SK-N-SH (cell line): ENCODE measurements at regions not wholly inside any gene's neighbourhood (a gene's known extent, or its start where the extent isn't known, plus 50 kb on each side); places are given as distances from the start of the nearest gene placed in this dataset.

Experiments
- CTCF ChIA-PET: fragments of 300-600, 350-600 bp; formaldehyde crosslinking; extraction: SDS; loops from one replicate; lab custom pipeline; 2021; lab: Yijun Ruan, JAX
- POLR2A ChIA-PET: fragments of 350-600 bp; sonication (Branson Sonifier 250); formaldehyde crosslinking; extraction: SDS; loops from one replicate; lab custom pipeline; 2020; ENCODE audit warnings: antibody characterized with exemption, inconsistent platforms; lab: Yijun Ruan, JAX
- DNase-seq: peaks from one replicate; pipeline ENCODE4 v3.0.0; 2012
- H2AFZ ChIP-seq: fragments of 200-600 bp; sonication (generic); 2 replicates; pipeline ENCODE4 v1.8.1; 2016; ENCODE audit warnings: antibody characterized with exemption, mild to moderate bottlenecking, low read depth
- H3F3A ChIP-seq: fragments of 200-600 bp; sonication (generic); replicated peaks from 2 replicates; pipeline ENCODE3; 2016; ENCODE audit warnings: antibody characterized with exemption, mild to moderate bottlenecking; ENCODE audit not compliant: insufficient read depth
- H3K27ac ChIP-seq, 2 experiments: fragments of 200-500 bp in 1 of 2; fragments of 200-600 bp in 1 of 2; sonication (Bioruptor generic) in 1 of 2; sonication (generic), shearing (Covaris generic) in 1 of 2; 2 replicates each; pipeline versions ENCODE4 v1.5.1 to v1.6.1; 2014 to 2016; ENCODE audit warnings: low read depth in 2 of 2, inconsistent platforms in 1 of 2, low read length in 1 of 2, mild to moderate bottlenecking in 1 of 2, mixed read lengths in 1 of 2
- H3K27me3 ChIP-seq: fragments of 200-600 bp; sonication (generic), shearing (Covaris generic); 2 replicates; pipeline ENCODE4 v1.6.1; 2016; ENCODE audit warnings: mixed run types; ENCODE audit not compliant: insufficient read depth
- H3K36me3 ChIP-seq, 2 experiments: fragments of 200-500 bp in 1 of 2; fragments of 200-600 bp in 1 of 2; sonication (Bioruptor generic) in 1 of 2; sonication (generic) in 1 of 2; replicated peaks in 1 of 2; 2 replicates each; pipeline versions ENCODE3 to v1.5.1; 2014 to 2016; ENCODE audit warnings: low read length in 1 of 2, mild to moderate bottlenecking in 1 of 2; ENCODE audit not compliant: insufficient read depth in 2 of 2, control insufficient read depth in 1 of 2
- H3K4me1 ChIP-seq, 2 experiments: fragments of 200-500 bp in 1 of 2; fragments of 200-600 bp in 1 of 2; sonication (Bioruptor generic) in 1 of 2; sonication (generic), shearing (Covaris generic) in 1 of 2; 2 replicates each; pipeline versions ENCODE4 v1.5.1 to v1.6.1; 2014 to 2016; ENCODE audit warnings: low read depth in 1 of 2, low read length in 1 of 2, mixed run types in 1 of 2; ENCODE audit not compliant: insufficient read depth in 2 of 2, control insufficient read depth in 1 of 2
- H3K4me2 ChIP-seq: fragments of 200-600 bp; sonication (generic), shearing (Covaris generic); 2 replicates; pipeline ENCODE4 v1.6.1; 2017; ENCODE audit warnings: mixed run types
- H3K4me3 ChIP-seq, 2 experiments: fragments of 200-500 bp in 1 of 2; fragments of 200-600 bp in 1 of 2; sonication (Bioruptor generic) in 1 of 2; sonication (generic), shearing (Covaris generic) in 1 of 2; 2 replicates each; pipeline versions ENCODE4 v1.5.1 to v1.8.1; 2014 to 2016; ENCODE audit warnings: low read depth in 2 of 2, inconsistent platforms in 1 of 2, low read length in 1 of 2, mild to moderate bottlenecking in 1 of 2, mixed read lengths in 1 of 2, moderate library complexity in 1 of 2
- H3K79me2 ChIP-seq: fragments of 200-600 bp; sonication (generic); 2 replicates; pipeline ENCODE4 v1.8.1; 2017; ENCODE audit warnings: mild to moderate bottlenecking; ENCODE audit not compliant: insufficient read depth
- H3K9ac ChIP-seq: fragments of 200-600 bp; sonication (generic); 2 replicates; pipeline ENCODE4 v1.6.1; 2017; ENCODE audit warnings: mixed run types
- H3K9me2 ChIP-seq: fragments of 200-600 bp; sonication (generic); 2 replicates; pipeline ENCODE4 v1.6.1; 2017; ENCODE audit warnings: mixed run types
- H3K9me3 ChIP-seq: fragments of 200-600 bp; sonication (generic); 2 replicates; pipeline ENCODE4 v1.6.1; 2017; ENCODE audit warnings: mixed run types, mild to moderate bottlenecking, moderate library complexity
- H4K20me1 ChIP-seq: fragments of 200-600 bp; sonication (generic); 2 replicates; pipeline ENCODE4 v1.6.1; 2017; ENCODE audit warnings: mild to moderate bottlenecking, mixed run types; ENCODE audit not compliant: insufficient read depth
- CTCF ChIP-seq: fragments of 200-600 bp; sonication (generic); IDR thresholded peaks from 2 replicates; pipeline ENCODE4 v1.6.1; 2017; ENCODE audit warnings: antibody characterized with exemption, mild to moderate bottlenecking, moderate library complexity
- EP300 ChIP-seq, 2 experiments: IDR thresholded peaks; 2 replicates each; pipeline versions ENCODE4 v1.4.0 to v1.6.1; 2012; ENCODE audit warnings: borderline replicate concordance in 1 of 2, low read depth in 1 of 2, low read length in 1 of 2
- GATA2 ChIP-seq: sonication (generic); formaldehyde crosslinking; IDR thresholded peaks from 2 replicates; pipeline ENCODE4 v1.5.0; 2020; ENCODE audit warnings: mild to moderate bottlenecking, missing genetic modification reagents
- MEF2A ChIP-seq: IDR thresholded peaks from 2 replicates; pipeline ENCODE4 v1.4.0; 2012; ENCODE audit warnings: low read depth, borderline replicate concordance
- NFIC ChIP-seq: IDR thresholded peaks from 2 replicates; pipeline ENCODE4 v1.4.0; 2012; ENCODE audit warnings: borderline replicate concordance
- RAD21 ChIP-seq: IDR thresholded peaks from 2 replicates; pipeline ENCODE4 v1.6.1; 2012; ENCODE audit warnings: mild to moderate bottlenecking, low read length
- RCOR1 ChIP-seq: fragments of 150-350 bp; IDR thresholded peaks from 2 replicates; pipeline ENCODE4 v1.6.1; 2017; ENCODE audit warnings: antibody characterized with exemption, low read length
- REST ChIP-seq: IDR thresholded peaks from 2 replicates; pipeline ENCODE4 v1.6.1; 2012; ENCODE audit warnings: mild to moderate bottlenecking, low read depth, low read length, moderate library complexity
- RXRA ChIP-seq: IDR thresholded peaks from 2 replicates; pipeline ENCODE4 v1.4.0; 2012; ENCODE audit warnings: low read depth, mild to moderate bottlenecking, borderline replicate concordance
- TAF1 ChIP-seq: IDR thresholded peaks from 2 replicates; pipeline ENCODE4 v1.6.1; 2012; ENCODE audit warnings: low read depth, mild to moderate bottlenecking, low read length, moderate library complexity, borderline replicate concordance
- TCF12 ChIP-seq: IDR thresholded peaks from 2 replicates; pipeline ENCODE4 v1.4.0; 2012
- WGBS: methylation state at CpG from one replicate; pipeline ENCODE4 v1.1.6; 2017; ENCODE audit warnings: low lambda C conversion rate; 5-methylcytosine and 5-hydroxymethylcytosine counted together

- no peaks in the 10 kb centered on the region for H3F3A ChIP-seq
- ChIA-PET CTCF (interaction anchor here (0.6 to 1.5 kb wide), 3 partner anchors 10 to 12 kb away, joined by 3 to 5 read pairs (median 3); no protein-coding TSS in a partner anchor), POLR2A (no interaction called here)
- 0% methylated on average over 1 of the region's 1 CpG for WGBS
- H4K20me1 ChIP-seq = no peaks in the 10 kb centered on the region
- H3K27ac ChIP-seq = no peak overlapping the region
- no peak overlapping the region for H2AFZ ChIP-seq
- no peaks in the 10 kb centered on the region for H3K36me3 ChIP-seq
- DNase-seq = no peak
- no peaks in the 10 kb centered on the region for H3K4me1 ChIP-seq
- H3K79me2 ChIP-seq = no peaks in the 10 kb centered on the region
- no peaks in the 10 kb centered on the region for H3K9me3 ChIP-seq
- H3K9ac ChIP-seq = no peak overlapping the region
- TF ChIP-seq TCF12 (no peak), MEF2A (no peak), TAF1 (no peak), RXRA (no peak)
- TF ChIP-seq, all 33 proteins: peak for 0
- H3K9me2 ChIP-seq = no peaks in the 10 kb centered on the region
- H3K4me3 ChIP-seq = no peak overlapping the region
- no peak overlapping the region for H3K4me2 ChIP-seq
- no peaks in the 10 kb centered on the region for H3K27me3 ChIP-seq
Measured at GRCh38 chr18:65458871-65459270, 291.9 kb upstream of the CDH7 start.

- H3K27ac ChIP-seq = no peak overlapping the region
- H3K9me2 ChIP-seq = no peaks in the 10 kb centered on the region
- no peaks in the 10 kb centered on the region for H3K27me3 ChIP-seq
- peaks cover 0 to 2% of the 10 kb centered on the region in 2 experiments; a peak in 1 of 4 replicates for H3K4me1 ChIP-seq
- no peak overlapping the region for H3K4me2 ChIP-seq
- no peaks in the 10 kb centered on the region for H3F3A ChIP-seq
- TF ChIP-seq RCOR1 = peak; percentile 51; the same call in 1 of the 2 replicates
- TF ChIP-seq NFIC = no peak
- TF ChIP-seq EP300 (IDR thresholded peaks at IDR 0.05; ENCODE audit: borderline replicate concordance in 1 of 2, low read depth in 1 of 2, low read length in 1 of 2) = no peak
- TF ChIP-seq REST = no peak
- TF ChIP-seq CTCF = peak; percentile 55
- peak; percentile 62 for TF ChIP-seq TCF12
- TF ChIP-seq GATA2 (CRISPR knock-in tag) = no peak
- TF ChIP-seq RAD21 = peak; percentile 59
- H3K36me3 ChIP-seq = no peaks in the 10 kb centered on the region
- DNase-seq = peak; percentile 15
- no peaks in the 10 kb centered on the region for H4K20me1 ChIP-seq
- 15% methylated on average over 3 of the region's 3 CpGs for whole genome bisulfite sequencing
- no peaks in the 10 kb centered on the region for H3K9me3 ChIP-seq
- POLR2A ChIA-PET = no interaction called here
- no peaks in the 10 kb centered on the region for H3K79me2 ChIP-seq
- H3K9ac ChIP-seq = no peak overlapping the region
- no peak overlapping the region for H3K4me3 ChIP-seq
- H2AFZ ChIP-seq = no peak overlapping the region
- CTCF ChIA-PET = interaction anchor here (0.7 to 1.6 kb wide), 3 partner anchors 13 to 38 kb away, joined by 3 to 6 read pairs (median 3); no protein-coding TSS in a partner anchor
Measured at GRCh38 chr18:65439188-65439587, 311.6 kb upstream of the CDH7 start.
